HepG2 (cell line): ENCODE measurements at regions not wholly inside any gene's neighbourhood (a gene's known extent, or its start where the extent isn't known, plus 50 kb on each side); places are given as distances from the start of the nearest gene placed in this dataset.

Source experiments
- ARNTL ChIP-seq: sonication (generic); formaldehyde crosslinking; IDR thresholded peaks from 2 replicates; pipeline ENCODE4 v1.4.0; 2020; ENCODE audit warnings: mild to moderate bottlenecking, missing genetic modification reagents
- CAMTA2 ChIP-seq: sonication (generic); formaldehyde crosslinking; IDR thresholded peaks from 2 replicates; pipeline ENCODE4 v1.4.0; 2020; ENCODE audit warnings: mild to moderate bottlenecking, missing genetic modification reagents, borderline replicate concordance
- CHD4 ChIP-seq: fragments of 200-600 bp; sonication (generic); IDR thresholded peaks from 2 replicates; pipeline ENCODE4 v1.7.0; 2017; ENCODE audit warnings: mild to moderate bottlenecking, low read length, borderline replicate concordance
- FIP1L1 ChIP-seq: fragments of 200-400 bp; formaldehyde crosslinking; IDR thresholded peaks from 2 replicates; pipeline ENCODE4 v1.6.1; 2018; ENCODE audit warnings: low read depth, mild to moderate bottlenecking, low read length, moderate library complexity, borderline replicate concordance; ENCODE audit not compliant: insufficient read depth
- POLR2A ChIP-seq, 2 experiments: IDR thresholded peaks; 2 replicates each; pipeline ENCODE4 v1.6.1; 2011; ENCODE audit warnings: low read depth in 2 of 2, low read length in 2 of 2, mild to moderate bottlenecking in 1 of 2, moderate library complexity in 1 of 2; ENCODE audit not compliant: insufficient read depth in 1 of 2
- RFX5 ChIP-seq: IDR thresholded peaks from 2 replicates; pipeline ENCODE4 v1.6.1; 2011; ENCODE audit warnings: low read depth, low read length, improper control_type of control experiment
- ZNF121 ChIP-seq: sonication (generic); formaldehyde crosslinking; IDR thresholded peaks from 2 replicates; pipeline ENCODE4 v1.5.0; 2020; ENCODE audit warnings: mild to moderate bottlenecking, missing genetic modification reagents
- TF ChIP-seq, protein P1 (sequence below): sonication (generic); formaldehyde crosslinking; conservative IDR thresholded peaks from 2 replicates; pipeline ENCODE4 v1.4.0; 2020; ENCODE audit warnings: missing genetic modification reagents
- TF ChIP-seq, protein P2 (sequence below): IDR thresholded peaks from 2 replicates; pipeline ENCODE4 v1.6.1; 2016; ENCODE audit warnings: missing compliant biosample characterization, missing genetic modification reagents, borderline replicate concordance

- TF ChIP-seq, protein P1, sequence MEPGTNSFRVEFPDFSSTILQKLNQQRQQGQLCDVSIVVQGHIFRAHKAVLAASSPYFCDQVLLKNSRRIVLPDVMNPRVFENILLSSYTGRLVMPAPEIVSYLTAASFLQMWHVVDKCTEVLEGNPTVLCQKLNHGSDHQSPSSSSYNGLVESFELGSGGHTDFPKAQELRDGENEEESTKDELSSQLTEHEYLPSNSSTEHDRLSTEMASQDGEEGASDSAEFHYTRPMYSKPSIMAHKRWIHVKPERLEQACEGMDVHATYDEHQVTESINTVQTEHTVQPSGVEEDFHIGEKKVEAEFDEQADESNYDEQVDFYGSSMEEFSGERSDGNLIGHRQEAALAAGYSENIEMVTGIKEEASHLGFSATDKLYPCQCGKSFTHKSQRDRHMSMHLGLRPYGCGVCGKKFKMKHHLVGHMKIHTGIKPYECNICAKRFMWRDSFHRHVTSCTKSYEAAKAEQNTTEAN = no peak
- TF ChIP-seq FIP1L1 (no peak), CHD4 (no peak), ARNTL (CRISPR knock-in tag) (no peak), RFX5 (no peak), POLR2A (IDR thresholded peaks at IDR 0.05; ENCODE audit: insufficient read depth in 1 of 2, low read depth in 2 of 2, low read length in 2 of 2) (no peak), ZNF121 (no peak), CAMTA2 (no peak)
- TF ChIP-seq, protein P2, sequence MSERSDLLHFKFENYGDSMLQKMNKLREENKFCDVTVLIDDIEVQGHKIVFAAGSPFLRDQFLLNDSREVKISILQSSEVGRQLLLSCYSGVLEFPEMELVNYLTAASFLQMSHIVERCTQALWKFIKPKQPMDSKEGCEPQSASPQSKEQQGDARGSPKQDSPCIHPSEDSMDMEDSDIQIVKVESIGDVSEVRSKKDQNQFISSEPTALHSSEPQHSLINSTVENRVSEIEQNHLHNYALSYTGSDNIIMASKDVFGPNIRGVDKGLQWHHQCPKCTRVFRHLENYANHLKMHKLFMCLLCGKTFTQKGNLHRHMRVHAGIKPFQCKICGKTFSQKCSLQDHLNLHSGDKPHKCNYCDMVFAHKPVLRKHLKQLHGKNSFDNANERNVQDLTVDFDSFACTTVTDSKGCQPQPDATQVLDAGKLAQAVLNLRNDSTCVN (CRISPR knock-in tag) = no peak
Measured at GRCh38 chr2:2848198-2848597, 517.1 kb upstream of the MYT1L start.
